Brain microvascular endothelial cell (primary cell): ENCODE measurements at regions not wholly inside any gene's neighbourhood (a gene's known extent, or its start where the extent isn't known, plus 50 kb on each side); places are given as distances from the start of the nearest gene placed in this dataset.

Experiments
- DNase-seq: peaks from one replicate; pipeline ENCODE4 v3.0.0-alpha.2; 2020
- H3K27ac ChIP-seq: fragments of 250-450 bp; sonication (Bioruptor Pico); 2 replicates; pipeline ENCODE4 v1.5.1; 2020; ENCODE audit warnings: mild to moderate bottlenecking, moderate library complexity
- H3K27me3 ChIP-seq: fragments of 250-450 bp; sonication (Bioruptor Pico); replicated peaks from 2 replicates; pipeline ENCODE4 v1.5.1; 2020; ENCODE audit warnings: mild to moderate bottlenecking
- H3K36me3 ChIP-seq: fragments of 250-450 bp; sonication (Bioruptor Pico); replicated peaks from 2 replicates; pipeline ENCODE4 v1.5.1; 2020; ENCODE audit warnings: mild to moderate bottlenecking
- H3K4me3 ChIP-seq: 2 replicates; pipeline ENCODE4 v1.5.1; 2011; ENCODE audit warnings: low read depth, mild to moderate bottlenecking, control low read depth, low read length, moderate library complexity
- CTCF ChIP-seq: IDR thresholded peaks from 2 replicates; pipeline ENCODE4 v1.5.1; 2011; ENCODE audit warnings: low read depth, mild to moderate bottlenecking, moderate library complexity, low read length, control low read depth, inconsistent platforms; ENCODE audit errors: missing control alignments
- in situ Hi-C: cut with HindIII; loops from 2 replicates; pipeline ENCODE4 v1.10.0; 2017; ENCODE audit warnings: low sequenced_read_pairs, low pct_ligation_motif_present

- no peaks in the 10 kb centered on the region for H3K36me3 ChIP-seq
- DNase-seq: no peak
- in situ Hi-C loops: no loop called here
- no peak for TF ChIP-seq CTCF
- no peak overlapping the region for H3K4me3 ChIP-seq
- peak overlapping the region; percentile 87 for H3K27ac ChIP-seq
- H3K27me3 ChIP-seq: no peaks in the 10 kb centered on the region
Measured at GRCh38 chr5:96228408-96228807, 204.6 kb downstream of the PCSK1 start.

- DNase-seq: no peak
- H3K27me3 ChIP-seq: no peaks in the 10 kb centered on the region
- in situ Hi-C loops: no loop called here
- no peak overlapping the region for H3K4me3 ChIP-seq
- H3K27ac ChIP-seq: peak overlapping the region; percentile 87
- no peaks in the 10 kb centered on the region for H3K36me3 ChIP-seq
- TF ChIP-seq CTCF: no peak
Measured at GRCh38 chr5:96227957-96228356, 205.1 kb downstream of the PCSK1 start.

- TF ChIP-seq CTCF: no peak
- peak; percentile 91 for DNase-seq
- Histone ChIP-seq H3K27me3 (no peaks in the 10 kb centered on the region), H3K4me3 (no peak overlapping the region), H3K36me3 (no peaks in the 10 kb centered on the region), H3K27ac (peak overlapping the region; percentile 87)
- in situ Hi-C loops: no loop called here
Measured at GRCh38 chr5:96226941-96227552, 206.0 kb downstream of the PCSK1 start.

- Histone ChIP-seq H3K4me3 (no peak overlapping the region), H3K36me3 (no peaks in the 10 kb centered on the region), H3K27me3 (no peaks in the 10 kb centered on the region), H3K27ac (no peak overlapping the region)
- in situ Hi-C loops: no loop called here
- no peak for TF ChIP-seq CTCF
- no peak for DNase-seq
Measured at GRCh38 chr5:96222129-96222528, 210.9 kb downstream of the PCSK1 start.

- peak overlapping the region; percentile 77 for H3K27ac ChIP-seq
- H3K27me3 ChIP-seq: no peaks in the 10 kb centered on the region
- no peaks in the 10 kb centered on the region for H3K36me3 ChIP-seq
- in situ Hi-C loops: no loop called here
- no peak for DNase-seq
- no peak overlapping the region for H3K4me3 ChIP-seq
- no peak for TF ChIP-seq CTCF
Measured at GRCh38 chr5:96220610-96221390, 212.2 kb downstream of the PCSK1 start.
